ENCODE measurements at regions not wholly inside any gene's neighbourhood (a gene's known extent, or its start where the extent isn't known, plus 50 kb on each side); places are given as distances from the start of the nearest gene placed in this dataset.
"Not testable (repeated sequence)": the region's sequence is repeated elsewhere in the genome, so short reads cannot be mapped to it uniquely, and the experiment has no call there.

DNA sequence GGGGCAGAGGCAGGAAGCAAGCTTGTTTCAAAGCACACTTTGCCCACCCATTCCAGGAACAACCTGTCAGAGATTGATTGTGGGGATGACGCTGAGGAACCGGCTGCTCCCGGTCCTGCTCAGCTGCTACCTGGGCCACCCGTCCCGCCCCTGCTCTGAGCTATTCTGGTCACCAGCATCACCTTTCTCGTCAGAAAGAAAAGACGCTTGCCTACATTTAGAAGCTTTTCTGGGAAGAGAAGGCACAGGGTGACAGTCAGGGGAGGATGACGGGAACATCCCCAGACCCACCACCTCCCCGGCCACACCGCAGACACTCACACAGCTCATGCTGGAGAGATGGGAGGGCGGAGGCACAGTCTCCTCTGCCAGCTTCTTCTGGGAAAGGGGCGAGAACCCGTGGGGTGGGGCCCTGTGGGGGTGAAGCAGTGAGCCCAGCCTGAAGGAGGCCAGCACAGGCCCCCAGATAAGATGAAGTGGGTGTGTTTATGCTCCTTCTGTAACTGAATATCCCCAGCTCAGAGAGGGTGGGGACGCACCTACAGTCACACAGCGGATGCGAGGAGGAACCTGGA is 81.8 kb downstream of the CPZ start:
- TF ChIP-seq, protein P1, sequence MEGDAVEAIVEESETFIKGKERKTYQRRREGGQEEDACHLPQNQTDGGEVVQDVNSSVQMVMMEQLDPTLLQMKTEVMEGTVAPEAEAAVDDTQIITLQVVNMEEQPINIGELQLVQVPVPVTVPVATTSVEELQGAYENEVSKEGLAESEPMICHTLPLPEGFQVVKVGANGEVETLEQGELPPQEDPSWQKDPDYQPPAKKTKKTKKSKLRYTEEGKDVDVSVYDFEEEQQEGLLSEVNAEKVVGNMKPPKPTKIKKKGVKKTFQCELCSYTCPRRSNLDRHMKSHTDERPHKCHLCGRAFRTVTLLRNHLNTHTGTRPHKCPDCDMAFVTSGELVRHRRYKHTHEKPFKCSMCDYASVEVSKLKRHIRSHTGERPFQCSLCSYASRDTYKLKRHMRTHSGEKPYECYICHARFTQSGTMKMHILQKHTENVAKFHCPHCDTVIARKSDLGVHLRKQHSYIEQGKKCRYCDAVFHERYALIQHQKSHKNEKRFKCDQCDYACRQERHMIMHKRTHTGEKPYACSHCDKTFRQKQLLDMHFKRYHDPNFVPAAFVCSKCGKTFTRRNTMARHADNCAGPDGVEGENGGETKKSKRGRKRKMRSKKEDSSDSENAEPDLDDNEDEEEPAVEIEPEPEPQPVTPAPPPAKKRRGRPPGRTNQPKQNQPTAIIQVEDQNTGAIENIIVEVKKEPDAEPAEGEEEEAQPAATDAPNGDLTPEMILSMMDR (IDR thresholded peaks at IDR 0.05; ENCODE audit: control extremely low read depth, extremely low read depth, low read depth, missing control alignments), result no peak
- ChIA-PET POLR2A (no interaction called here), CTCF (interaction anchor here (2.6 kb wide), 1 partner anchor 14 kb away, joined by 9 read pairs; no protein-coding TSS in a partner anchor)
- DNase-seq (ENCODE audit: extremely low spot score), result no peak

DNA sequence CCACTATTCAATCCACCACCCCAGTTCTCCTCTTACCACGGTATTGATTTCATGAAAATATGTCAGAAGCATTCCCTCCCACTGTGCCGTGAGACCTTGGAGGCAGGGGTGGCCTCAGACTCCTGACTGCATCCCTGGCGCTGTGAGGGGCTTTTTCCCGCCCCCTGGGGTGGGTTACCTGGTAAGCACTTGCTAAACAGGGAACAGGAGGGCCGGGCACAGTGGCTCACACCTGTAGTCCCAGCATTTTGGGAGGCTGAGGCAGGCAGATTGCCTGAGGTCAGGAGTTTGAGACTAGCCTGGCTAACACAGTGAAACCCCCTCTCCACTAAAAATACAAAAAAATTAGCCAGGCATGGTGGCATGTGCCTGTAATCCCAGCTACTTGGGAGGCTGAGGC is 80.5 kb downstream of the CPZ start:
- POLR2A ChIA-PET, CTCF ChIA-PET: not testable (repeated sequence)

DNA sequence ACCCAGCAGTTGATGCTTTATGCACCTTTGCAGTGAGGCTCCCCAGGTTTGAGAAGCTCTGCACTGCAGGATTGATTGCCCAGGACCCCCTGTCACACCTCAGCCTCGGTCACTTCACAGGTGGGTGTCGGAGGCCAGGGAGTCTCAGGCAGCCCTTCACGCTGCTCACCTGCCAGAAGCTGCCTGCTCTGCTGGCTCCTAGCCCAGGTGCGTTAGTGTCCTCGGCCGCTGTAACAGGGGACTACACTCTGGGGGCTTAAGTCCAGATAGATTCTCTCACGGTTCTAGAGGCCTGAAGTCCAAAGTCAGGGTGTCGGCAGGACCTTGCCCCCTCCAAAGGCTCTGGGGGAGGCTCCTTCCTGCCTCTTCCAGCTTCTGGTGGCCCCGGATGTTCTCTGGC is 79.9 kb downstream of the CPZ start:
- CTCF ChIA-PET, result no interaction called here
- TF ChIP-seq, protein P1 (IDR thresholded peaks at IDR 0.05; ENCODE audit: control extremely low read depth, extremely low read depth, low read depth, missing control alignments), result no peak
- POLR2A ChIA-PET, result no interaction called here
- DNase-seq (ENCODE audit: extremely low spot score), result no peak

More for the DNA sequence above, 80.5 kb downstream of the CPZ start:
- DNase-seq (ENCODE audit: extremely low spot score), result not testable (repeated sequence)

DNA sequence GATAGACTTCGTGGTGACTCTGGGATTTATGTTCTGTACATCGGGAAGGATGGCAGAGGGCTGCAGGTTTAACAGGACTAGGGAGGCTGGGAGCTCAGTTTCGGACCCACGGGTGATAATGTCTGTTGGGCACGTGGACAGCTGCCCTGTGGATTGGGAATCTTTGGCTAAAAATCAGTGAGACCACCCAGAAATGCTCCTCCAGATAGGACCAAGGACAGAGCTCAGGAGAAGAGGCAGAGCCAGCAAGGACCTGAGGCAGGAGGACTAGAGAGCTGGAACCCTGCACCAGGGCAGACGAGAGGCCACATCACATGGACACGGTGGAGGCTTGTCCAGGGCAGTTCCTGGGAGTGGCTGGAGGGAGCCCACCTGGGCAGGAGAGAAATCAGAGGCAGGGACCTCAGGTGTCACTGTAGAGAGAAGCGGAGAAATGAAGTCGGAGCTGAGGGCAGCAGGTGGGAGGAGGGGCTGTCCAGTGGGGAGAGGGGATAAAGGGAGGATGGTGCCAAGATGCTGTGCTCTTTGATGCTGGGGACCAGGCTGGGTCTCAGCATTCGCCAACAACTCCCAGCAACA is 79.2 kb downstream of the CPZ start:
- TF ChIP-seq, protein P1 (IDR thresholded peaks at IDR 0.05; ENCODE audit: control extremely low read depth, extremely low read depth, low read depth, missing control alignments), result no peak
- no peak for DNase-seq (ENCODE audit: extremely low spot score)
- ChIA-PET POLR2A (no interaction called here), CTCF (interaction anchor here (0.8 kb wide), 1 partner anchor 10 kb away, joined by 3 read pairs; no protein-coding TSS in a partner anchor)

Measured in GM10248 (cell line).